Tibial artery (tissue), 4 donors: ENCODE measurements at regions not wholly inside any gene's neighbourhood (a gene's known extent, or its start where the extent isn't known, plus 50 kb on each side); places are given as distances from the start of the nearest gene placed in this dataset.
"Not testable (repeated sequence)": the region's sequence is repeated elsewhere in the genome, so short reads cannot be mapped to it uniquely, and the experiment has no call there.

Experiments used
- DNase-seq, 2 donors: peaks; one replicate each; pipeline ENCODE4 v3.0.0-alpha.2; 2019
- H3K27ac ChIP-seq, 2 donors: fragments of 200-600 bp; sonication (generic) in 1 of 2; 1 replicate in 1 of 2; 2 replicates in 1 of 2; pipeline ENCODE4 v1.5.1; 2018 to 2019; ENCODE audit warnings: mild to moderate bottlenecking in 1 of 2
- H3K27me3 ChIP-seq, 2 donors: fragments of 200-600 bp; sonication (generic) in 1 of 2; one replicate each; pipeline versions ENCODE4 v1.5.1 to v1.6.0; 2016 to 2019
- H3K36me3 ChIP-seq, 3 donors: fragments of 200-600 bp; sonication (generic) in 2 of 3; one replicate each; pipeline ENCODE4 v1.5.1; 2016 to 2019; ENCODE audit warnings: mild to moderate bottlenecking in 2 of 3
- H3K4me1 ChIP-seq, 4 donors: fragments of 200-600 bp; sonication (generic) in 2 of 4; 1 replicate in 3 of 4; 2 replicates in 1 of 4; pipeline ENCODE4 v1.5.1; 2016 to 2019
- H3K4me3 ChIP-seq, 2 donors: fragments of 200-600 bp; sonication (generic) in 1 of 2; 1 replicate in 1 of 2; 2 replicates in 1 of 2; pipeline ENCODE4 v1.5.1; 2018 to 2019; ENCODE audit warnings: mild to moderate bottlenecking in 2 of 2
- H3K9me3 ChIP-seq, 3 donors: fragments of 200-600 bp; sonication (generic) in 1 of 3; one replicate each; pipeline ENCODE4 v1.5.1; 2016 to 2019
- intact Hi-C: fragments of 100-400 bp; cut with DNase I; formaldehyde crosslinking; loops from one replicate; pipeline ENCODE4 v1.15.0; 2023; ENCODE audit warnings: low total_unique reads
- TF ChIP-seq, protein P1 (sequence below), 2 experiments: fragments of 200-600 bp in 1 of 2; fragments of 450-650 bp in 1 of 2; IDR thresholded peaks; one replicate each; pipeline ENCODE4 v1.5.1; 2017 to 2019; ENCODE audit warnings: antibody characterized with exemption in 2 of 2, mild to moderate bottlenecking in 1 of 2, moderate library complexity in 1 of 2

- no peaks in the 10 kb centered on the region for H3K36me3 ChIP-seq
- H3K27ac ChIP-seq, result no peak overlapping the region
- H3K9me3 ChIP-seq, result no peaks in the 10 kb centered on the region
- no peak overlapping the region for H3K4me3 ChIP-seq
- no peaks in the 10 kb centered on the region for H3K4me1 ChIP-seq
- TF ChIP-seq, protein P1, sequence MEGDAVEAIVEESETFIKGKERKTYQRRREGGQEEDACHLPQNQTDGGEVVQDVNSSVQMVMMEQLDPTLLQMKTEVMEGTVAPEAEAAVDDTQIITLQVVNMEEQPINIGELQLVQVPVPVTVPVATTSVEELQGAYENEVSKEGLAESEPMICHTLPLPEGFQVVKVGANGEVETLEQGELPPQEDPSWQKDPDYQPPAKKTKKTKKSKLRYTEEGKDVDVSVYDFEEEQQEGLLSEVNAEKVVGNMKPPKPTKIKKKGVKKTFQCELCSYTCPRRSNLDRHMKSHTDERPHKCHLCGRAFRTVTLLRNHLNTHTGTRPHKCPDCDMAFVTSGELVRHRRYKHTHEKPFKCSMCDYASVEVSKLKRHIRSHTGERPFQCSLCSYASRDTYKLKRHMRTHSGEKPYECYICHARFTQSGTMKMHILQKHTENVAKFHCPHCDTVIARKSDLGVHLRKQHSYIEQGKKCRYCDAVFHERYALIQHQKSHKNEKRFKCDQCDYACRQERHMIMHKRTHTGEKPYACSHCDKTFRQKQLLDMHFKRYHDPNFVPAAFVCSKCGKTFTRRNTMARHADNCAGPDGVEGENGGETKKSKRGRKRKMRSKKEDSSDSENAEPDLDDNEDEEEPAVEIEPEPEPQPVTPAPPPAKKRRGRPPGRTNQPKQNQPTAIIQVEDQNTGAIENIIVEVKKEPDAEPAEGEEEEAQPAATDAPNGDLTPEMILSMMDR (IDR thresholded peaks at IDR 0.05), result no peak
- no peaks in the 10 kb centered on the region for H3K27me3 ChIP-seq
- intact Hi-C loops, result no loop called here
- DNase-seq, result no peak
Observed at GRCh38 chr6:130717657-130718056, 109.5 kb upstream of the SMLR1 start.

DNA sequence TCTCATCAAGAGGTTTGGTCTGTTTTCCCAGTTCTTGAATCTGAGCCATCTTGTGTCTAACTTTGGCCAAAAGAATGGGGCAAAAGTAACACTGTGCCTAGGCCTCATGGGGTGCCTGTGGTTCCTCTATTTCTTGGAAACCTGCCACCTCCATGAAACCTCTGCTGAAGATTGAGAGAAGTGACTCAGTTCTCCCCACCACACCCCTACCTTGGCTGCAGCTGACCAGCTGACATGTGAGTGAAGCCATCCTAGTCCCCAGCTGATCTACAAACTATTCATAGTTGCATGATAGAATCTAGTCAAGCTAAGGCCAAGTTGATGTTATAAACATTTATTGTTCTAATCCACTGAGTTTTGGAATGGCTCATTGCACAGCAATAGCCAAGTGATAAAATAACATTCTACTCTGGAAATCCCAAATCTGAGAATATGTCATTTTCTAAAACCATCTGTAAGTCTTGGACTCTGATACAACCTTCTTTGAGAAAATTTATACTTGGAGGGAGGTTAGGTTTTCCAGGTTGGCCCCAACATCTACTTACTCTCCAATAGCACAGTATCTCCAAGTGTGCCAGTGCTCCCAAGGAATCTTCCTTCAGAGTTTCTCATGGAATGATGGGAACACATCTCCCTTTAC is 107.0 kb upstream of the SMLR1 start:
- H3K27ac ChIP-seq, result no peak overlapping the region
- no peaks in the 10 kb centered on the region for H3K36me3 ChIP-seq
- H3K4me1 ChIP-seq, result no peaks in the 10 kb centered on the region
- H3K9me3 ChIP-seq, result no peaks in the 10 kb centered on the region
- no peaks in the 10 kb centered on the region for H3K27me3 ChIP-seq
- intact Hi-C loops, result no loop called here
- no peak for DNase-seq
- no peak overlapping the region for H3K4me3 ChIP-seq
- TF ChIP-seq, protein P1 (IDR thresholded peaks at IDR 0.05), result no peak

GRCh38 chr6:130724089-130724488 is 103.1 kb upstream of the SMLR1 start:
- no peaks in the 10 kb centered on the region for H3K4me1 ChIP-seq

GRCh38 chr6:130725551-130725950 is 101.7 kb upstream of the SMLR1 start:
- Histone ChIP-seq H3K27me3 (no peaks in the 10 kb centered on the region), H3K4me1 (no peaks in the 10 kb centered on the region), H3K4me3 (no peak overlapping the region), H3K36me3 (no peaks in the 10 kb centered on the region), H3K27ac (no peak overlapping the region), H3K9me3 (no peaks in the 10 kb centered on the region)
- intact Hi-C loops, result no loop called here
- TF ChIP-seq, protein P1 (IDR thresholded peaks at IDR 0.05), result no peak
- no peak for DNase-seq

More at GRCh38 chr6:130724089-130724488, 103.1 kb upstream of the SMLR1 start:
- Histone ChIP-seq H3K36me3 (no peaks in the 10 kb centered on the region), H3K9me3 (no peaks in the 10 kb centered on the region), H3K27me3 (no peaks in the 10 kb centered on the region), H3K27ac (no peak overlapping the region), H3K4me3 (no peak overlapping the region)
- intact Hi-C loops, result no loop called here
- no peak for DNase-seq
- TF ChIP-seq, protein P1 (IDR thresholded peaks at IDR 0.05), result no peak

- DNase-seq, H3K36me3 ChIP-seq, H3K4me1 ChIP-seq, H3K4me3 ChIP-seq, H3K27ac ChIP-seq, H3K9me3 ChIP-seq, intact Hi-C loops, H3K27me3 ChIP-seq: not testable (repeated sequence)
Observed at GRCh38 chr6:130728064-130728463, 99.1 kb upstream of the SMLR1 start.

- no peak overlapping the region for H3K4me3 ChIP-seq
- H3K9me3 ChIP-seq, result no peaks in the 10 kb centered on the region
- no peaks in the 10 kb centered on the region for H3K36me3 ChIP-seq
- no peaks in the 10 kb centered on the region for H3K27me3 ChIP-seq
- DNase-seq, result no peak
- intact Hi-C loops, result no loop called here
- TF ChIP-seq, protein P1 (IDR thresholded peaks at IDR 0.05), result no peak
- no peaks in the 10 kb centered on the region for H3K4me1 ChIP-seq
- no peak overlapping the region for H3K27ac ChIP-seq
Observed at GRCh38 chr6:130730600-130730999, 96.6 kb upstream of the SMLR1 start.
